Activated T-helper 17 cell treated with anti-CD3 and anti-CD28 coated beads, Interleukin-2, amount 50 U/mL, for 72 hours (primary cell): ENCODE measurements at regions not wholly inside any gene's neighbourhood (a gene's known extent, or its start where the extent isn't known, plus 50 kb on each side); places are given as distances from the start of the nearest gene placed in this dataset.

Source experiments
- ATAC-seq: fragments of 150-1000 bp; cut with Tn5 transposase; replicated peaks from 2 replicates; pipeline ENCODE4 v1.10.0; 2021; ENCODE audit warnings: mild to moderate bottlenecking, moderate library complexity
- H3K27ac Mint-ChIP-seq: one replicate; pipeline ENCODE4 v1.8.0; 2022; ENCODE audit warnings: mixed read lengths
- H3K27me3 Mint-ChIP-seq: one replicate; pipeline ENCODE4 v1.8.0; 2022; ENCODE audit warnings: mixed read lengths
- H3K36me3 Mint-ChIP-seq: one replicate; pipeline ENCODE4 v1.8.0; 2022; ENCODE audit warnings: low read depth, mild to moderate bottlenecking, mixed read lengths
- H3K4me1 Mint-ChIP-seq: one replicate; pipeline ENCODE4 v1.8.0; 2022; ENCODE audit warnings: mixed read lengths
- H3K4me3 Mint-ChIP-seq: one replicate; pipeline ENCODE4 v1.8.0; 2022; ENCODE audit warnings: mild to moderate bottlenecking, mixed read lengths
- H3K9me3 Mint-ChIP-seq: one replicate; pipeline ENCODE4 v1.8.0; 2022; ENCODE audit warnings: mixed read lengths

DNA sequence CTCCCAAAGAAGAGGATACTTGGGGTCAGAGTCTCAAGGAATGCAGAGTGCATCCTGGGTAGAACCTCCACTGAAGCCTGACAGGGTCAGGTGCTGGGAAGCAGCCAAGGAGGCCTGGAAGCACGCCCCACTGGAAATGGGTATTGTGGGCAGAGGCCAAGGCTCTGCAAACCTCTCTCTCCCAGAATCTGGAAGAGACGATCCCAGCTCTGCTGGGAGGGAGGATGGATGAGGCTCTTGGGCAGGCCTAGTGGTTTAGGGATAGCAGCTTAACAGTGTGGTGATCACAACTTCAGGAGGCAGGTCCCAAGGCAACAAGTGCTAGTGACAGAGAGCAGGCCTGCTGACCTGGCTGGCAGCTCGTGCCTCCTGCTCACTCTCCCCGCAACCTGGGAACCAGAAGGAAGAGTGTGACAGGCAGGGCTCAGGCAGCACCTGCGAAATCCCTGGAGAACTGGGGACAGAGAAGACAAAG is 641.0 kb downstream of the PLPP3 start:
- H3K4me3 Mint-ChIP-seq = no peak overlapping the region
- H3K4me1 Mint-ChIP-seq = no peaks in the 10 kb centered on the region
- H3K9me3 Mint-ChIP-seq = no peaks in the 10 kb centered on the region
- H3K27me3 Mint-ChIP-seq = no peaks in the 10 kb centered on the region
- H3K27ac Mint-ChIP-seq = no peak overlapping the region
- no peaks in the 10 kb centered on the region for H3K36me3 Mint-ChIP-seq
- ATAC-seq = no peak

DNA sequence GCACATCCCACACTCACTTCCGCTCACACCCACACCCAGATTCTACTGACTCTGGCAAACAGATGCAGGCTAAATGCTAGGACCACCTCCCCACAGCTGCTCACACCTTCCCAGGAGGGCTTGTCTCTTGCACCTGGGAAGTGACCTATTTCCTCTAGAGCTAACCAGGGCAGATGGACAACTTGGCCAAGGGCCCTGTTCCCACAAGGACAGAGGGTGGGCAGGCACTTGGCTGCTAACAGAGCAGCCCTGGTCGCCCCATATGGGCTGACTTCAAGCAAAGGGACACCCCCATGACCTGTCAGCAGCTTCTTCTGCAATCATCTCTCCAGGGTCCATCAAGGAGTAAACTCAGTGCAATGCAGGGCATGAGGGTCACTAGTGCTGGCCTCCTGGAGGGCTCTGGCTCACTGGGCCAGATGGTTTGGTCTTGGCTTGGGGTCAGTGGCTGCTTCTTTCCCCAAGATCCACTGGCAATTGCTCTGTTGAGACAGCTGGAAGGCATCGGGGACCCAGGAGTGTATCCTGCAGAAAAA is 641.5 kb downstream of the PLPP3 start:
- Mint-ChIP-seq H3K9me3 (no peaks in the 10 kb centered on the region), H3K4me1 (no peaks in the 10 kb centered on the region), H3K27ac (no peak overlapping the region), H3K4me3 (no peak overlapping the region), H3K27me3 (no peaks in the 10 kb centered on the region), H3K36me3 (no peaks in the 10 kb centered on the region)
- ATAC-seq = no peak

DNA sequence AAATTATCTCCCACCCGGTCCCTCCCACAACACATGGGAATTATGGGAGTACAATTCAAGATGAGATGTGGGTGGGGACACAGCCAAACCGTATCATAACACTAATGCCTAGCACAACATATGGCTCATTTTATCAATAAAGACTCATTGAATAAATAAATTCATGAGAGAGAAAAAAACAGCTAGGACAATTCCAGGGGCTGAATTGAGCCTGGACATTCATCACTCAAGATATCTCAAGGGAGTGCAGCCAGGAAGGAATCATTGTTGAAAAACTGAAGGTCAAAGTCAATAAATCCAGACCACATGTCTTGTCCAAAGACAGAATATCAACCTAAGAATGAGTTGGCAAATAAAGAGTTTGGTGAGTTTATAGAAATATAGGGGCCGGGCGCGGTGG is 644.1 kb downstream of the PLPP3 start:
- H3K27me3 Mint-ChIP-seq = peaks cover 6% of the 10 kb centered on the region
- H3K27ac Mint-ChIP-seq = no peak overlapping the region
- no peak for ATAC-seq
- H3K4me3 Mint-ChIP-seq = no peak overlapping the region
- no peaks in the 10 kb centered on the region for H3K4me1 Mint-ChIP-seq
- no peaks in the 10 kb centered on the region for H3K9me3 Mint-ChIP-seq
- no peaks in the 10 kb centered on the region for H3K36me3 Mint-ChIP-seq

DNA sequence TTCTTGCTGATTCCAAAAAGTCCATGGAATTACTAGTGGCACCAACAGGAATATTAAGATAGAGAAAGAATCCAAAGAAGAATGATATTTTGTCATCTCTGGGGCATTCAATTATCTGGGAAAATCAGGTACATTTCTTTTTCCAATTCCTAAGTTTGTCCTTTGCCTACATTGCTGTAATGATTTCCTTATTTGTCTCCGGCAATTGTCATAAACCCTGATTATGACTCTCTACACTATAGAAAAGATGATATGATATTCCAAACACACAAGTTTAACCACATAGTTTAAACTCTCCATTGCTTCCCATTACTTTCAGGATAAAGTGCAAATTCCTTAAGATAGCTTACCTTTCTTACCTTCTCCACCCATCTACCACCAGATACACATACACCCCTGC is 647.0 kb downstream of the PLPP3 start:
- Mint-ChIP-seq H3K4me1 (no peaks in the 10 kb centered on the region), H3K9me3 (no peaks in the 10 kb centered on the region), H3K36me3 (no peaks in the 10 kb centered on the region), H3K27ac (no peak overlapping the region), H3K27me3 (peaks cover 10% of the 10 kb centered on the region), H3K4me3 (no peak overlapping the region)
- no peak for ATAC-seq

DNA sequence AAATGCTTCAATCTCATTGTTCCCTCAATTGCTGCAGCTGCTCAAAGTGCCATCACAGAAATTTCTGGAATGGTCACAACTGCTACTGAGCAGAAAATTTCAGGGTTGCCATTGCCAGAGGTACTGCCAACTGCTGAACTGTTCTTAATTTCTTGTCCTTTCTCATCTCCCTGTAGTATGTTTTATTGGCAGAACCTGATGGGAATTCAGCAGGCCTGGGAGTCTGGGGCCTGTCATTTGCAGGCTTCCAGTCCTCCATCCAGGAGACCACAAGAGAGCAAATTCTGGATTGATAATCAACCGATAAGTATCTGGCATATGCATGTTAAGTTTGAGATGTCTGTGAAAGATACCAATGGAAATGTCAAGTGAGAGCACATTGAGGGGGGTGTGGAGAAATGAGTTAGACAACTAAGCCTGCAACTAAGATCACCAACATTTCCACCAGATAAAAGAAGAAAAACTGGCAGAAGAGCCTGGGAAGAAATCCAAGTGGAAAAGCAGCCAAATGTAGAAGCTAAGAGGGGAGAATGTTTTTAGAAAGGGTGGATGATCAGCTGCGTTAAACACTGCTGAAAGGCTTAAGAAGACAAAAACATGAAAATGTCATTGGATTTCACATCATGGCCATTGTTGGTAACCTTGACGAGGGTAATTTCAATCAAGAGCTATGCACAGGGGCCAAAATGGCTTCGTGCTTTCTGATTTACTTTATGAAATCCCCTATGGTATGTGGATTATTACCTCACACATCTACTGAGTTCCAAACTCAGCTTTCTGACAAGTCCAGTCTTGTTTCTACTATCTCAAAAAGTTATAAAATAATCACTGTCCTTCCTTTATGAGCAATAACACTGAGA is 648.1 kb downstream of the PLPP3 start:
- Mint-ChIP-seq H3K4me3 (no peak overlapping the region), H3K27ac (no peak overlapping the region), H3K4me1 (no peaks in the 10 kb centered on the region), H3K9me3 (no peaks in the 10 kb centered on the region), H3K27me3 (peaks cover 15% of the 10 kb centered on the region), H3K36me3 (no peaks in the 10 kb centered on the region)
- no peak for ATAC-seq

DNA sequence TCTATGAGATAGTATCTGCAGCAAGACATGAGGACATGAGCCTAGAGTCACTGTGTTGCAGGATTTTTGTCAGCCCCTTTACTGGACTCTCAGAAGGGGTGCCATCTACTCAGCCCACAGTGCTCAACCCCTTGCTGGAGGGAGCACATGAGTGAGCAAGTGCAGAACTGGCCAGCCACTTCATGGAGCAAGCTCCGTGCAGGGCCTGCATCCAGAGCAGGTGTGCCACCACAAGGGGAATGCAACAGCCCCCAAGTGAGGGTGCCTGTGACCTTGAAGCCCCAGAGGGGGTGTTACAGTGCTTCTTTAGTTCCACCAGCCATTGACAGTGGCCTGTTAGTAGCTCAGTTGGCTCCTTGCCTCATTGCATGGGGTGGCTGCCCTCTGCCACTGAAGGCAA is 649.7 kb downstream of the PLPP3 start:
- Mint-ChIP-seq H3K36me3 (no peaks in the 10 kb centered on the region), H3K9me3 (no peaks in the 10 kb centered on the region), H3K4me1 (no peaks in the 10 kb centered on the region), H3K27me3 (peaks cover 18% of the 10 kb centered on the region), H3K4me3 (no peak overlapping the region), H3K27ac (no peak overlapping the region)
- no peak for ATAC-seq

DNA sequence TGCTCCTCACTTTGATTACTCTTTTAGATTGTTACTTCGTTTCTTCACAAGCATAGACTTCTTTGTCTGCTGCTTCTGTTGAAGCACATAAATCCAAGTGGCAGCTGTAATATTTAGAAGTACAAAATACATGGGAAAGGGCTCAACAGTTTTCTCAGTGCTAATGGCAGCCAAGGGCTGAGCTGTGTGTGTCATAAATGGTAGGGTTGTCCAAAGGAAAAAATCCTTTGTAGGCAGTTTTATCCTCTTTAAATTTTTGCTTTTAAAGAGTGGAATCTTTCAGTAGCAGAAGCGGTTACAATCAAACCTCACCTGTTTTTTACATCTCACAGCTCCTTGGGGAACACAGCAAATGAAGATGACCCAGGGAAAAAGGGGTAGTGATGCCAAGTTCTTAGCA is 650.8 kb downstream of the PLPP3 start:
- no peak overlapping the region for H3K4me3 Mint-ChIP-seq
- no peak overlapping the region for H3K27ac Mint-ChIP-seq
- no peaks in the 10 kb centered on the region for H3K9me3 Mint-ChIP-seq
- H3K4me1 Mint-ChIP-seq = no peaks in the 10 kb centered on the region
- no peak for ATAC-seq
- peaks cover 18% of the 10 kb centered on the region for H3K27me3 Mint-ChIP-seq
- no peaks in the 10 kb centered on the region for H3K36me3 Mint-ChIP-seq

DNA sequence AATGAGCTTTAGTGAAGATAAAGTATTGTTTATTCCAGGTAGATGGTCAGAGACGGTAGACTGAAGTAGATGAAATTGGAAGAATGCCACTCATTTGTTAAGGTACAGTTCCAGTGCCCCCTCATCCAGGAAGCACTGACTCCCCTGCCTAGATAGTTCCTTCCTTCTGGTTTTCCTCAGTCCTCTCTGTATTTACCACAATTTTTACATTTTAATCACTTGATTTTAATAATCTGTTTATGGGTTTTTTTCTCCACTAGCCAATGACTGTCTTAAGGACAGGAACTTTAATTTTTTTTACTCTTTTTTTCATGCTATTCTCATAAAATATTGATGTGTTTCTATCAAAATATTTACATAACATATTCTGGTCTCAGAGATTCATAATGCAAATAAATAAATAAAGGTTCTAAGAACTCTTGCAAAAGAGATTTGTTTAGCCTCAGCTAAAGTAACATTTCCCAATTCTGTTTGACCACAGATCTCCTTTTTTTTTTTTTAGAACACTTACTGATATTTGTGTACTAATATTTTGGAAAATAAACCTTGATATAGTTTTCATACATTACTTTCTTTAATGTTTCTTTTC is 651.6 kb downstream of the PLPP3 start:
- no peak for ATAC-seq
- H3K27ac Mint-ChIP-seq = no peak overlapping the region
- H3K4me1 Mint-ChIP-seq = no peaks in the 10 kb centered on the region
- H3K36me3 Mint-ChIP-seq = no peaks in the 10 kb centered on the region
- H3K9me3 Mint-ChIP-seq = no peaks in the 10 kb centered on the region
- peaks cover 18% of the 10 kb centered on the region for H3K27me3 Mint-ChIP-seq
- no peak overlapping the region for H3K4me3 Mint-ChIP-seq

DNA sequence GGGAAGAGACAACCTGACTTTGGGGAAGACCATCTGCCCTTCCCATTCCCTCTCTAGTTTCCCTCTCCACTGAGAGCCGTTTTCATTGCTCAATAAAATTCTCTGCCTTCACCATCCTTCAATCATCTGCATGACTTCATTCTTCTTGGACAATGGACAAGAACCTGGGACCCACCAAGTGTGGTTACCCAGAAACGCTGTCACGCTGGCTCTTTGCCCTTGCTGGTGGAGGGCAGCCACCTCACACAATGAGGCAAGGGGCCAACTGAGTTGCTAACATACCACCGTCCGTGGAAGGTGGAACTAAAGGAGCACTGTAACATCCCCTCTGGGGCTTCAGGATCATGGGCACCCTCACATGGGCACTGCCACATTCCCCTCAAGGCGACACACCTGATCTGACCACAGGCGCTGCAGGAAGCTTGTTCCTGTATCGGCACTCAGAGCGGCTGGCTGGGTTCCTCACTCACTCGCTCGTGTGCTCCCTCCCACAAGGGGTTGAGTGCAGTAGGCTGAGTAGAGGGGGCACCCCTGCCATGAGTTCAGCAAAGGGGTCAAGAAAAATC is 652.4 kb downstream of the PLPP3 start:
- ATAC-seq = no peak
- Mint-ChIP-seq H3K4me1 (no peaks in the 10 kb centered on the region), H3K27me3 (peaks cover 14% of the 10 kb centered on the region), H3K9me3 (no peaks in the 10 kb centered on the region), H3K27ac (no peak overlapping the region), H3K4me3 (no peak overlapping the region), H3K36me3 (no peaks in the 10 kb centered on the region)

DNA sequence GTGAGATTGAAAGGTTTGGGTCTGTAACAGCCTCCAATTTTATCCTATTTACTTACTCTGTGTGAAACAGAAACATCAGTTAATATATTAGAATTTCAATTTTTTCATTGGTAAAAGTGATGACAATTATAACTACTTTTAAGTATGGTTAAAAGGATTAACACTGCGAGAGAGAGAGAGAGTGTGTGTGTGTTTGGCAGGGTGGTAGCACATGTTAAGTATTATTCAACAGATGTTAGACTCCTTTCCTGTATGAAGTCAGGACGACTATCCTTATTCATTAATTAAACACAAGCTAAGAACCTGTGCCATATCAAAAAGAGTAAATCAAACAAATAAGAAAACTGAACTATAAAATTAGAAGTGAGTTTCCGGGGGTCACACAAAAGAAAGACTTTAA is 662.5 kb downstream of the PLPP3 start:
- Mint-ChIP-seq H3K4me1 (no peaks in the 10 kb centered on the region), H3K4me3 (no peak overlapping the region), H3K27ac (no peak overlapping the region), H3K9me3 (no peaks in the 10 kb centered on the region), H3K36me3 (no peaks in the 10 kb centered on the region), H3K27me3 (peaks cover 10% of the 10 kb centered on the region)
- ATAC-seq = no peak

DNA sequence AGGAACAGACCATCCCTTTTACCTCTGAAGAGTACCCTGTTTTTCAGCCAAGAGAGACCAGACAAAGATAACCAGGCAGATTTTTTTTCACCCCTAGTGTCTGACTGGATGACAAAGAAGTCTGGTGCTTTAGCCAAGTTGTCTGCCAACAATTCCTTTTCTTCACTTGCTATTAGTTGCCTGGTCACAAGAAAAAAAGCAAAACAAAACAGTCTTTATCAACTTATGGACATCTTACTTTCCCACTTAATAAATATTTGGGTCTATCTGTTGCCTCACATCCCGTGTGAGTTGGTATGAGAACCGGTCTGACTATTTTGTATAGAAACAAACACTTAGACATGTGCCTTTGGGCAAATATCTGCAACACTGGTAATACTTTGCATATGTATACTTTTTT is 662.9 kb downstream of the PLPP3 start:
- Mint-ChIP-seq H3K4me3 (no peak overlapping the region), H3K27me3 (peaks cover 10% of the 10 kb centered on the region), H3K9me3 (no peaks in the 10 kb centered on the region), H3K36me3 (no peaks in the 10 kb centered on the region), H3K4me1 (no peaks in the 10 kb centered on the region), H3K27ac (no peak overlapping the region)
- no peak for ATAC-seq

DNA sequence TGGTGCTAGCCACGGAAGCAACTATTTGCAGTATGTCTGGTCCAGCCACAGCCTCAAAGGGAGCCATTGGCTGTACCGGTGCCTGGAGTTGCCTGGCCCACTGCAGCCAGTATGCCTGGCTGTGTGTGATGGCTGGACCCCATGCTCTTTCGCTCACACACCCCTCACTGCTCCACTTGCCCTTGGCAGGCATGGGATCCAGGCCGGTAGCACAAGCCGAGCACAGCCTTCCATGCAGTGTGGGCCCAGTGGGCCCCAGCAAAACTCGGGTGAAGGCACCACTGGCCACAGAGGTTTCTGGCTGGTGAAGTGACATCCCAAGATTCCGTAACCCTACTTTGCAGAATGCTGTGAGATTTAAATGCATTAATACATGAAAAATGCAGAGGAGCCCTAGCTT is 665.8 kb downstream of the PLPP3 start:
- H3K27me3 Mint-ChIP-seq = no peaks in the 10 kb centered on the region
- ATAC-seq = no peak
- H3K27ac Mint-ChIP-seq = no peak overlapping the region
- H3K9me3 Mint-ChIP-seq = no peaks in the 10 kb centered on the region
- H3K36me3 Mint-ChIP-seq = no peaks in the 10 kb centered on the region
- H3K4me1 Mint-ChIP-seq = no peaks in the 10 kb centered on the region
- no peak overlapping the region for H3K4me3 Mint-ChIP-seq

DNA sequence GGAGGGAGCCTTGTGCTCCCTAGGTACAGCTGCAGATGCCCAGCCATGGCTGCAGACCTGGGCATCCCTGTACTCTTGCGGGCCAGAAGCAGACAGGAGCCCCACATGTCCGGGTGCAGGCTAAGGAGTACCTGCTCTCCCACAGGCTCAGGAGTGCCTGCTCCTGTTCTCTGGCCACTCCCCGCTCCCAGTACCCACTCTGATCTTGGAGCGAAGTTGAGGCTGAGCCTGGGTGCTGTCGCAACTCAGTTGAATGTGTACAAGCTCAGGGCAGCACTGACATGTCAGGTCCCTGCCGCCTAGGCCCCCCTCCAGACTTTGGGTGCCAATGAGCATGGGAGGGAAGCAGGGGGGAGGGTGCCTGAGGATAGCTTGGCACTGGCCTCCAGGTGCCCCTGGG is 666.9 kb downstream of the PLPP3 start:
- no peaks in the 10 kb centered on the region for H3K36me3 Mint-ChIP-seq
- H3K27ac Mint-ChIP-seq = no peak overlapping the region
- ATAC-seq = no peak
- H3K9me3 Mint-ChIP-seq = no peaks in the 10 kb centered on the region
- no peaks in the 10 kb centered on the region for H3K27me3 Mint-ChIP-seq
- H3K4me3 Mint-ChIP-seq = no peak overlapping the region
- no peaks in the 10 kb centered on the region for H3K4me1 Mint-ChIP-seq

DNA sequence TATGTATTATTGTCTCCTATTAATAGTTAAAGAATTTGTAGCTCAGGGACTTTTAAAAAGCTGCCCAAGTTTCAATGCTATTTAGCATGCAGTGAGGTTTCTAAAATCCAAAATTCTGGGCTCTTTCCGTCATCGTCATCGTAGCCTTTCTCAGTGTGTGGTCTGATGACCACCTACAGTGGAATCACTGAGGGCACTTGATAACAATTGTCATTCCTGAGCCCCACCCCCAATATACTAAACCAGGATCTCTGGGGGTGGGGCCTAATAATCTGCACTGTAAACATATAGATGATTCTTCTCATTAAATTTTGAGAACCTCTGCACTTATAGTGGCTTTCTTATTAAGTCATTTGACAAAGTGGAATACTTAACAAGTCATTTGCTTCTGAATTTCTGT is 674.8 kb downstream of the PLPP3 start:
- H3K27me3 Mint-ChIP-seq = peaks cover 12% of the 10 kb centered on the region
- H3K36me3 Mint-ChIP-seq = no peaks in the 10 kb centered on the region
- no peaks in the 10 kb centered on the region for H3K9me3 Mint-ChIP-seq
- no peak overlapping the region for H3K27ac Mint-ChIP-seq
- no peak for ATAC-seq
- H3K4me3 Mint-ChIP-seq = no peak overlapping the region
- H3K4me1 Mint-ChIP-seq = no peaks in the 10 kb centered on the region

DNA sequence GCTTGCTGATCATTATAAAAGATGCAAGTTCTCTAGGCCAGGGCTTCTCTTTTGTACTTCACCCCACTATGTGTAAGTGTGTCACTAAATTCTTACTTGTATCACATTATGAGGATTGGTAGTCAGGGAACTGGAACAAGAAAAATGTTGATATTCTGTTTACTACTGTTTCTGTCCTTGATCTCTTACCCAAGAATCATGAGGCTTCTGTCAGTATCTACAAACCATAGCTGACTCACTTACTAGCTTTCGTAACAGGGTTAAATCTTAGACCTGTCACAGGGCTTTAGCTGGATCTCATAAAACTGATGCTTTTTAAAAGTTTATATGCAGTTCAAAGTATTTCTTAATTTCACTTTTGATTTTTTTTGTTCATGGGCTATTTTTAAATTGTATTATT is 681.2 kb downstream of the PLPP3 start:
- H3K36me3 Mint-ChIP-seq = no peaks in the 10 kb centered on the region
- H3K4me3 Mint-ChIP-seq = no peak overlapping the region

More for the DNA sequence above, 681.2 kb downstream of the PLPP3 start:
- Mint-ChIP-seq H3K27me3 (peaks cover 4% of the 10 kb centered on the region), H3K4me1 (no peaks in the 10 kb centered on the region), H3K9me3 (peaks cover 4% of the 10 kb centered on the region), H3K27ac (no peak overlapping the region)
- ATAC-seq = no peak
